K562 (cell line): ENCODE measurements at regions not wholly inside any gene's neighbourhood (a gene's known extent, or its start where the extent isn't known, plus 50 kb on each side); places are given as distances from the start of the nearest gene placed in this dataset.

Experiments
- ARID2 ChIP-seq: fragments of 450-650 bp; IDR thresholded peaks from 2 replicates; pipeline ENCODE4 v1.6.1; 2017; ENCODE audit warnings: antibody characterized with exemption, mild to moderate bottlenecking
- CCAR2 ChIP-seq: fragments of 200-400 bp; formaldehyde crosslinking; IDR thresholded peaks from 2 replicates; pipeline ENCODE4 v1.6.1; 2017; ENCODE audit warnings: mild to moderate bottlenecking, low read depth, low read length
- ELF1 ChIP-seq: fragments of 200-800 bp; sonication (Bioruptor generic); IDR thresholded peaks from 2 replicates; pipeline ENCODE4 v1.6.1; 2016; ENCODE audit warnings: missing genetic modification characterization, missing compliant biosample characterization
- GMEB1 ChIP-seq: fragments of 250-450 bp; sonication (Bioruptor Pico); IDR thresholded peaks from 2 replicates; pipeline ENCODE4 v1.4.0; 2020; ENCODE audit warnings: mild to moderate bottlenecking
- GTF2F1 ChIP-seq: IDR thresholded peaks from 2 replicates; pipeline ENCODE4 v1.6.1; 2011; ENCODE audit warnings: low read depth, low read length, improper control_type of control experiment
- MEIS2 ChIP-seq: fragments of 450-650 bp; IDR thresholded peaks from 2 replicates; pipeline ENCODE4 v1.6.1; 2014; ENCODE audit warnings: mild to moderate bottlenecking; ENCODE audit not compliant: partially characterized antibody
- NR4A1 ChIP-seq, 2 experiments: fragments of 250-450 bp in 1 of 2; fragments of 450-650 bp in 1 of 2; sonication (Bioruptor Pico) in 1 of 2; IDR thresholded peaks; 2 replicates each; pipeline versions ENCODE4 v1.4.0 to v1.6.1; 2016 to 2020; ENCODE audit warnings: mild to moderate bottlenecking in 2 of 2, missing compliant biosample characterization in 1 of 2, missing genetic modification characterization in 1 of 2, moderate library complexity in 1 of 2
- NRF1 ChIP-seq, 2 experiments: fragments of 450-650 bp; IDR thresholded peaks in 1 of 2; conservative IDR thresholded peaks in 1 of 2; 2 replicates each; pipeline ENCODE4 v1.6.1; 2014; ENCODE audit warnings: mild to moderate bottlenecking in 2 of 2
- PBX2 ChIP-seq, 2 experiments: IDR thresholded peaks in 1 of 2; conservative IDR thresholded peaks in 1 of 2; 2 replicates each; pipeline ENCODE4 v1.6.1; 2016; ENCODE audit warnings: low read depth in 2 of 2, mild to moderate bottlenecking in 1 of 2, missing compliant biosample characterization in 1 of 2, missing genetic modification characterization in 1 of 2, moderate library complexity in 1 of 2
- RAD21 ChIP-seq, 2 experiments: fragments of 250-450 bp in 1 of 2; fragments of 450-650 bp in 1 of 2; sonication (Bioruptor Pico) in 1 of 2; formaldehyde crosslinking in 1 of 2; IDR thresholded peaks in 1 of 2; conservative IDR thresholded peaks in 1 of 2; 2 replicates each; pipeline versions ENCODE4 v1.4.0 to v1.8.0; 2020 to 2022; ENCODE audit warnings: mild to moderate bottlenecking in 2 of 2, moderate library complexity in 1 of 2
- RCOR1 ChIP-seq, 2 experiments: IDR thresholded peaks; 2 replicates each; pipeline ENCODE4 v1.6.1; 2012; ENCODE audit warnings: low read depth in 2 of 2, low read length in 2 of 2, borderline replicate concordance in 1 of 2, improper control_type of control experiment in 1 of 2
- SMAD1 ChIP-seq: fragments of 150-350 bp; IDR thresholded peaks from 2 replicates; pipeline ENCODE4 v1.6.1; 2014; ENCODE audit warnings: low read length, low read depth; ENCODE audit not compliant: partially characterized antibody
- SRSF7 ChIP-seq: fragments of 200-400 bp; formaldehyde crosslinking; optimal IDR thresholded peaks from 2 replicates; pipeline ENCODE3; 2017; ENCODE audit warnings: mild to moderate bottlenecking, low read depth, low read length
- TCF7L2 ChIP-seq: fragments of 150-350 bp; IDR thresholded peaks from 2 replicates; pipeline ENCODE4 v1.6.1; 2016; ENCODE audit warnings: low read depth, mild to moderate bottlenecking, low read length, moderate library complexity
- TEAD1 ChIP-seq, 2 experiments: fragments of 450-650 bp in 1 of 2; sonication (generic) in 1 of 2; formaldehyde crosslinking; IDR thresholded peaks; 2 replicates each; pipeline versions ENCODE4 v1.4.0 to v1.8.0; 2020 to 2022; ENCODE audit warnings: mild to moderate bottlenecking in 2 of 2, missing genetic modification reagents in 1 of 2
- ZNF263 ChIP-seq: sonication (generic); formaldehyde crosslinking; IDR thresholded peaks from 2 replicates; pipeline ENCODE4 v1.8.0; 2022; ENCODE audit warnings: mild to moderate bottlenecking, missing genetic modification reagents, borderline replicate concordance
- TF ChIP-seq, protein P1 (sequence below): fragments of 450-650 bp; formaldehyde crosslinking; IDR thresholded peaks from 2 replicates; pipeline ENCODE4 v1.4.0; 2020; ENCODE audit warnings: mild to moderate bottlenecking, moderate library complexity
- TF ChIP-seq, protein P2 (sequence below): fragments of 450-650 bp; IDR thresholded peaks from 2 replicates; pipeline ENCODE4 v1.6.1; 2017; ENCODE audit warnings: antibody characterized with exemption

GRCh38 chr7:65307651-65308299 lies 65.9 kb upstream of the ZNF92 start (continued):
- TF ChIP-seq, protein P1, sequence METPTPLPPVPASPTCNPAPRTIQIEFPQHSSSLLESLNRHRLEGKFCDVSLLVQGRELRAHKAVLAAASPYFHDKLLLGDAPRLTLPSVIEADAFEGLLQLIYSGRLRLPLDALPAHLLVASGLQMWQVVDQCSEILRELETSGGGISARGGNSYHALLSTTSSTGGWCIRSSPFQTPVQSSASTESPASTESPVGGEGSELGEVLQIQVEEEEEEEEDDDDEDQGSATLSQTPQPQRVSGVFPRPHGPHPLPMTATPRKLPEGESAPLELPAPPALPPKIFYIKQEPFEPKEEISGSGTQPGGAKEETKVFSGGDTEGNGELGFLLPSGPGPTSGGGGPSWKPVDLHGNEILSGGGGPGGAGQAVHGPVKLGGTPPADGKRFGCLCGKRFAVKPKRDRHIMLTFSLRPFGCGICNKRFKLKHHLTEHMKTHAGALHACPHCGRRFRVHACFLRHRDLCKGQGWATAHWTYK (CRISPR knock-in tag), result no peak
- TF ChIP-seq PBX2 (CRISPR knock-in tag; IDR thresholded peaks at IDR 0.05; ENCODE audit: low read depth) (no peak), PBX2 (tag; conservative IDR thresholded peaks at IDR 0.05; ENCODE audit: low read depth) (peak; percentile 79), NRF1 (conservative IDR thresholded peaks at IDR 0.05 in 1 of 2, IDR thresholded peaks at IDR 0.05 in 1 of 2) (no peak), RCOR1 (IDR thresholded peaks at IDR 0.05; ENCODE audit: borderline replicate concordance in 1 of 2, low read depth in 2 of 2, low read length in 2 of 2) (peak in 1 of 2 experiments; percentile 61; a peak in 1 of 4 replicates), SMAD1 (no peak), CCAR2 (no peak), MEIS2 (peak; percentile 87), GTF2F1 (no peak), GMEB1 (CRISPR knock-in tag) (0 out of 2 replicates have a peak, but pooled peaks have one; percentile 7), TEAD1 (CRISPR knock-in tag; IDR thresholded peaks at IDR 0.05) (0 out of 4 replicates have a peak, but pooled peaks of 1 of the 2 experiments have one; percentile 30), ARID2 (0 out of 2 replicates have a peak, but pooled peaks have one; percentile 26), TCF7L2 (no peak), ELF1 (no peak), ZNF263 (CRISPR knock-in tag) (no peak), NR4A1 (CRISPR knock-in tag; IDR thresholded peaks at IDR 0.05) (0 out of 2 replicates have a peak, but pooled peaks have one; percentile 19), NR4A1 (tag; IDR thresholded peaks at IDR 0.05) (no peak), RAD21 (CRISPR knock-in tag; conservative IDR thresholded peaks at IDR 0.05 in 1 of 2, IDR thresholded peaks at IDR 0.05 in 1 of 2) (peak; percentile 89 to 92), SRSF7 (no peak)
- TF ChIP-seq, protein P2, sequence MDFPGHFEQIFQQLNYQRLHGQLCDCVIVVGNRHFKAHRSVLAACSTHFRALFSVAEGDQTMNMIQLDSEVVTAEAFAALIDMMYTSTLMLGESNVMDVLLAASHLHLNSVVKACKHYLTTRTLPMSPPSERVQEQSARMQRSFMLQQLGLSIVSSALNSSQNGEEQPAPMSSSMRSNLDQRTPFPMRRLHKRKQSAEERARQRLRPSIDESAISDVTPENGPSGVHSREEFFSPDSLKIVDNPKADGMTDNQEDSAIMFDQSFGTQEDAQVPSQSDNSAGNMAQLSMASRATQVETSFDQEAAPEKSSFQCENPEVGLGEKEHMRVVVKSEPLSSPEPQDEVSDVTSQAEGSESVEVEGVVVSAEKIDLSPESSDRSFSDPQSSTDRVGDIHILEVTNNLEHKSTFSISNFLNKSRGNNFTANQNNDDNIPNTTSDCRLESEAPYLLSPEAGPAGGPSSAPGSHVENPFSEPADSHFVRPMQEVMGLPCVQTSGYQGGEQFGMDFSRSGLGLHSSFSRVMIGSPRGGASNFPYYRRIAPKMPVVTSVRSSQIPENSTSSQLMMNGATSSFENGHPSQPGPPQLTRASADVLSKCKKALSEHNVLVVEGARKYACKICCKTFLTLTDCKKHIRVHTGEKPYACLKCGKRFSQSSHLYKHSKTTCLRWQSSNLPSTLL, result no peak
